OCI-LY3 (cell line): ENCODE measurements at regions not wholly inside any gene's neighbourhood (a gene's known extent, or its start where the extent isn't known, plus 50 kb on each side); places are given as distances from the start of the nearest gene placed in this dataset.

Experiments used
- H2AFZ ChIP-seq: fragments of 200-600, 300-600 bp; shearing (Covaris generic); 2 replicates; pipeline ENCODE4 v1.6.0; 2014; ENCODE audit warnings: antibody characterized with exemption, low read depth, low read length
- H3K27ac ChIP-seq: fragments of 200-600, 300-600 bp; sonication (generic); 2 replicates; pipeline ENCODE4 v1.5.1; 2014; ENCODE audit warnings: mild to moderate bottlenecking, low read length, moderate library complexity, mixed read lengths
- H3K27me3 ChIP-seq: fragments of 200-600, 300-600 bp; sonication (generic); 2 replicates; pipeline ENCODE4 v1.6.1; 2014; ENCODE audit warnings: low read depth, low read length, mixed read lengths
- H3K36me3 ChIP-seq: fragments of 200-600, 300-600 bp; sonication (generic); replicated peaks from 2 replicates; pipeline ENCODE3; 2014; ENCODE audit warnings: low read depth, low read length, mixed read lengths
- H3K4me1 ChIP-seq: fragments of 300-600, 200-600 bp; sonication (generic); 2 replicates; pipeline ENCODE4 v1.6.1; 2014; ENCODE audit warnings: low read length, mixed read lengths
- H3K4me2 ChIP-seq: fragments of 200-600, 300-600 bp; sonication (generic); 2 replicates; pipeline ENCODE4 v1.6.1; 2014; ENCODE audit warnings: low read length, mixed read lengths
- H3K4me3 ChIP-seq: fragments of 300-600, 200-600 bp; sonication (generic); 2 replicates; pipeline ENCODE4 v1.5.1; 2014; ENCODE audit warnings: antibody characterized with exemption, mild to moderate bottlenecking, low read length, moderate library complexity
- H3K79me2 ChIP-seq: fragments of 300-600, 200-600 bp; shearing (Covaris generic); 2 replicates; pipeline ENCODE4 v1.6.1; 2014; ENCODE audit warnings: mild to moderate bottlenecking, low read length, mixed read lengths
- H3K9ac ChIP-seq: fragments of 300-600, 200-600 bp; shearing (Covaris generic); 2 replicates; pipeline ENCODE4 v1.6.0; 2014; ENCODE audit warnings: mild to moderate bottlenecking, low read length, moderate library complexity
- H3K9me3 ChIP-seq: fragments of 200-600, 300-600 bp; shearing (Covaris generic); 2 replicates; pipeline ENCODE4 v1.6.1; 2014; ENCODE audit warnings: low read length, mixed read lengths; ENCODE audit not compliant: insufficient read depth
- H4K20me1 ChIP-seq: fragments of 200-600, 300-600 bp; sonication (generic); 2 replicates; pipeline ENCODE4 v1.6.1; 2016; ENCODE audit warnings: low read length, mixed read lengths; ENCODE audit not compliant: insufficient read depth
- CTCF ChIP-seq: fragments of 200-600, 300-600 bp; sonication (generic); IDR thresholded peaks from 2 replicates; pipeline ENCODE4 v1.5.1; 2014; ENCODE audit warnings: antibody characterized with exemption, low read length, low read depth
- EZH2phosphoT487 ChIP-seq: fragments of 200-600 bp; shearing (Covaris generic); IDR thresholded peaks from 2 replicates; pipeline ENCODE4 v1.6.1; 2018; ENCODE audit warnings: antibody characterized with exemption, mixed run types, low read depth

- Histone ChIP-seq H3K9me3 (no peaks in the 10 kb centered on the region), H3K27me3 (0 out of 2 replicates have a peak, but pooled peaks cover 5% of the 10 kb centered on the region), H3K27ac (no peak overlapping the region), H2AFZ (no peak overlapping the region), H3K4me3 (no peak overlapping the region), H3K79me2 (no peaks in the 10 kb centered on the region), H4K20me1 (no peaks in the 10 kb centered on the region), H3K36me3 (no peaks in the 10 kb centered on the region), H3K9ac (no peak overlapping the region), H3K4me1 (no peaks in the 10 kb centered on the region), H3K4me2 (no peak overlapping the region)
- TF ChIP-seq CTCF = no peak
- no peak for TF ChIP-seq EZH2phosphoT487
Observed at GRCh38 chr7:46022397-46022796, 101.3 kb upstream of the IGFBP3 start.

- TF ChIP-seq EZH2phosphoT487 (no peak), CTCF (no peak)
- Histone ChIP-seq H4K20me1 (no peaks in the 10 kb centered on the region), H3K4me2 (no peak overlapping the region), H3K36me3 (no peaks in the 10 kb centered on the region), H3K27me3 (0 out of 2 replicates have a peak, but pooled peaks cover 5% of the 10 kb centered on the region), H3K9ac (no peak overlapping the region), H3K4me1 (no peaks in the 10 kb centered on the region), H3K79me2 (no peaks in the 10 kb centered on the region), H3K4me3 (no peak overlapping the region), H3K27ac (no peak overlapping the region), H3K9me3 (no peaks in the 10 kb centered on the region), H2AFZ (no peak overlapping the region)
Observed at GRCh38 chr7:46015107-46015868, 94.2 kb upstream of the IGFBP3 start.

GRCh38 chr7:46011501-46011900 is 90.4 kb upstream of the IGFBP3 start:
- no peaks in the 10 kb centered on the region for H3K4me1 ChIP-seq
- H3K4me3 ChIP-seq = no peak overlapping the region
- TF ChIP-seq CTCF = no peak
- no peak for TF ChIP-seq EZH2phosphoT487
- no peaks in the 10 kb centered on the region for H3K36me3 ChIP-seq
- no peaks in the 10 kb centered on the region for H3K9me3 ChIP-seq
- H2AFZ ChIP-seq = no peak overlapping the region
- H4K20me1 ChIP-seq = no peaks in the 10 kb centered on the region
- no peaks in the 10 kb centered on the region for H3K79me2 ChIP-seq
- no peaks in the 10 kb centered on the region for H3K27me3 ChIP-seq
- no peak overlapping the region for H3K4me2 ChIP-seq
- no peak overlapping the region for H3K9ac ChIP-seq
- H3K27ac ChIP-seq = no peak overlapping the region

- Histone ChIP-seq H3K4me3 (no peak overlapping the region), H3K79me2 (no peaks in the 10 kb centered on the region), H3K36me3 (no peaks in the 10 kb centered on the region), H3K9ac (no peak overlapping the region), H3K4me1 (no peaks in the 10 kb centered on the region), H3K27ac (no peak overlapping the region), H3K4me2 (no peak overlapping the region), H3K9me3 (no peaks in the 10 kb centered on the region), H3K27me3 (no peaks in the 10 kb centered on the region), H2AFZ (no peak overlapping the region), H4K20me1 (no peaks in the 10 kb centered on the region)
- TF ChIP-seq CTCF (no peak), EZH2phosphoT487 (no peak)
Observed at GRCh38 chr7:46011059-46011458, 90.0 kb upstream of the IGFBP3 start.
